GM10248 (cell line): ENCODE measurements at regions not wholly inside any gene's neighbourhood (a gene's known extent, or its start where the extent isn't known, plus 50 kb on each side); places are given as distances from the start of the nearest gene placed in this dataset.

Experiments used
- CTCF ChIA-PET: fragments of 300-600 bp; sonication (Branson Sonifier 250); formaldehyde crosslinking; extraction: SDS; loops from one replicate; lab custom pipeline; 2021; ENCODE audit warnings: antibody characterized with exemption; lab: Yijun Ruan, JAX
- POLR2A ChIA-PET: fragments of 350-650 bp; sonication (Branson Sonifier 250); formaldehyde crosslinking; extraction: SDS; loops from one replicate; lab custom pipeline; 2020; ENCODE audit warnings: antibody characterized with exemption; lab: Yijun Ruan, JAX
- DNase-seq: peaks from one replicate; pipeline ENCODE4 v3.0.0; 2012; ENCODE audit errors: extremely low spot score
- TF ChIP-seq, protein P1 (sequence below): IDR thresholded peaks from 2 replicates; pipeline ENCODE4 v1.5.1; 2012; ENCODE audit warnings: mild to moderate bottlenecking, low read depth; ENCODE audit errors: extremely low read depth, missing control alignments, control extremely low read depth

DNA sequence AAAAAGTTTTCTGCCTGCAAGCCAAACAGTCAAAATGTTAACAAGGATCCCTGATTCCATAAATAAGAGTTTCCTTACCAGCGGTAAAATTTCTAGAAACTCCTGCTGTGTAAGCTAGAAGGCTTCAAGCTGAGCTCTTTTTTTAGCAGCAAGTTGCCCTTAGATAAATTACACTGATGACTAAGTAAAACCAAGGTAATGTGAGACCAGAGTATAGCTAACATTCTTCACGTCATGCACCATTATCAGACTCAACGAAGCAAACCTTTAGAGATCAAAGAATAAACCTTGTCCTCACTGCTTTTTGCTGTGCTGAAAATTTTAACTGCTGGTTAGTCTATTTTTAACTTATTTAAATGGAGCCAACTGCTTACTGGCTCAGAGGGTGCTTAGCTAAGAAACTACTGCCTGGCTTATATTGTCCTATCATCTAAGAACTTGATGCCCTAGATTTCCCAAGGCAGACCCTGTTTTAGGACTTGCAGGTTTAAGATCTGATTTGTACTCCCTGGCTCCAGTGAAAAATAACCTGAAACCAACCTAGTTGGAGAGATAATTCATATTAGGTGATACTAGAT lies 900.7 kb downstream of the JRKL start:
- TF ChIP-seq, protein P1, sequence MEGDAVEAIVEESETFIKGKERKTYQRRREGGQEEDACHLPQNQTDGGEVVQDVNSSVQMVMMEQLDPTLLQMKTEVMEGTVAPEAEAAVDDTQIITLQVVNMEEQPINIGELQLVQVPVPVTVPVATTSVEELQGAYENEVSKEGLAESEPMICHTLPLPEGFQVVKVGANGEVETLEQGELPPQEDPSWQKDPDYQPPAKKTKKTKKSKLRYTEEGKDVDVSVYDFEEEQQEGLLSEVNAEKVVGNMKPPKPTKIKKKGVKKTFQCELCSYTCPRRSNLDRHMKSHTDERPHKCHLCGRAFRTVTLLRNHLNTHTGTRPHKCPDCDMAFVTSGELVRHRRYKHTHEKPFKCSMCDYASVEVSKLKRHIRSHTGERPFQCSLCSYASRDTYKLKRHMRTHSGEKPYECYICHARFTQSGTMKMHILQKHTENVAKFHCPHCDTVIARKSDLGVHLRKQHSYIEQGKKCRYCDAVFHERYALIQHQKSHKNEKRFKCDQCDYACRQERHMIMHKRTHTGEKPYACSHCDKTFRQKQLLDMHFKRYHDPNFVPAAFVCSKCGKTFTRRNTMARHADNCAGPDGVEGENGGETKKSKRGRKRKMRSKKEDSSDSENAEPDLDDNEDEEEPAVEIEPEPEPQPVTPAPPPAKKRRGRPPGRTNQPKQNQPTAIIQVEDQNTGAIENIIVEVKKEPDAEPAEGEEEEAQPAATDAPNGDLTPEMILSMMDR = no peak
- POLR2A ChIA-PET = no interaction called here
- DNase-seq = no peak

GRCh38 chr11:97296301-97296700 lies 906.5 kb downstream of the JRKL start:
- DNase-seq = no peak
- TF ChIP-seq, protein P1 = no peak
- ChIA-PET POLR2A (no interaction called here), CTCF (no interaction called here)

More for the DNA sequence above, 900.7 kb downstream of the JRKL start:
- CTCF ChIA-PET = interaction anchor here (1.4 kb wide), 1 partner anchor 34 kb away, joined by 4 read pairs; no protein-coding TSS in a partner anchor

DNA sequence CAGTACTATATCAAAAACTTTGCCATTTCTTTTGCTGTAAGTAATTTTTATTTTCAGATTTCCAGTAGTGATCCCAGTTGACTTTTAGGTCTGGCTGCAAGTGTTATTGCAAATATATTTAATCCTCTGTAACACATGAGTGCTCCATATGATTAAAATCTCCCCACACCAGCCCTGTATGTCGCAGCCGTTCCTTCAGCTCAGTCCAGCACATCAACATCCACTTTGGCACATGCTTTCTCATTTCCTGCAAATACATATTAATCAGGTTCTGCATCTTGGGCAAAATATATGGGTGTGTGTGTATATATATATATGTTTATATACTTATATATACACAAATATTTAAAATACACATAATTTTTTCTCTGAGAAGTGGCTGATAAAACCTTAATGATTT lies 919.5 kb downstream of the JRKL start:
- POLR2A ChIA-PET = no interaction called here
- TF ChIP-seq, protein P1 = no peak
- CTCF ChIA-PET = no interaction called here
- DNase-seq = no peak

- ChIA-PET POLR2A (no interaction called here), CTCF (interaction anchor here (1.6 to 1.8 kb wide), 2 partner anchors 11 to 36 kb away, joined by 4 read pairs; no protein-coding TSS in a partner anchor)
- TF ChIP-seq, protein P1 = no peak
- DNase-seq = no peak
Measured at GRCh38 chr11:97325693-97326092, 935.9 kb downstream of the JRKL start.

DNA sequence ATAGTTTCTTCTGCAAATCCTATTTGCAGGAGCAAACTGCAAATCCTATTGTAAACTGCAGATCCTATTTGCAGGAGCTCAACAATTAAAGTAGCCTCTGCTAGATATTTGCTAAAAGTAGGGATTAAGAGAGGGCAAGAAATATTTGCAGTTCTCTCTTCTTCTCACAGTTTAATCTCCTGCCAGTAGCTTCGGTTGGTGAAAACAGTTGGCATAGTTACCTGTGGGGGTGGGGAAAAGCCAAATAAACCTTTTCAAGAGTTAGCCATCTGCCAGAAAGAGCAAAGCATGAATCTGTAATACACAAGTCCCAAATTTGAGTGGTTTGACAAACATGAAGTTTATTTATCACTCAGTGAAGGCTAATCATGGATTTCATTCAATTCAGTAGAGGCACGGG lies 942.5 kb downstream of the JRKL start:
- CTCF ChIA-PET = no interaction called here
- no peak for DNase-seq
- TF ChIP-seq, protein P1 = no peak
- POLR2A ChIA-PET = no interaction called here

- DNase-seq = no peak
- CTCF ChIA-PET = interaction anchor here (1.7 kb wide), 1 partner anchor 10 kb away, joined by 4 read pairs; no protein-coding TSS in a partner anchor
- TF ChIP-seq, protein P1 = no peak
- POLR2A ChIA-PET = no interaction called here
Measured at GRCh38 chr11:97336064-97336463, 946.3 kb downstream of the JRKL start.

DNA sequence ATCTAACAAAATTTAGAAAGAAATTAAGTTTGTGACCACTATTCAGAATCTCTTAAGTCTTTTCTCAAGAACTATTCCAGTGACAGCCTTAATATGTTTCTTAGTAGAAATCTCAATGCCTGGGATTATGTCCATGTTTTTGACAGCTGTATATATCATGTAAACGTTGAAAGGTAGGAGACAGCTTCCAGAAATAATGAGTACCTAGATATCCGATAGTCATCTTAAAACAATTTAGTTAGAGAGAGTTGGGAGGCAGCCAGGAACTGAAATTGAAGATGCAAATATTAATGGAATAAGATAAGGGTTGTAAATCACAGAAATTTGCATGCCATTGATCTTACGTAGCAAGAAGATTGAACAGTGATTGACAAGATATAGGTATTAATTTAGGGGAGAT lies 955.2 kb downstream of the JRKL start:
- ChIA-PET POLR2A (no interaction called here), CTCF (no interaction called here)
- TF ChIP-seq, protein P1 = no peak
- DNase-seq = no peak
